H54 (cell line): ENCODE measurements at regions not wholly inside any gene's neighbourhood (a gene's known extent, or its start where the extent isn't known, plus 50 kb on each side); places are given as distances from the start of the nearest gene placed in this dataset.
"Not testable (repeated sequence)": the region's sequence is repeated elsewhere in the genome, so short reads cannot be mapped to it uniquely, and the experiment has no call there.

Experiments
- DNase-seq: peaks from one replicate; pipeline ENCODE4 v3.0.0; 2011; ENCODE audit warnings: low spot score, mixed read lengths; ENCODE audit not compliant: insufficient read length
- FAIRE-seq: peaks from 3 replicates; lab custom pipeline; 2011; peaks lifted over from hg19 to GRCh38; lab: Jason Lieb, UNC
- POLR2A ChIP-seq: IDR thresholded peaks from 2 replicates; pipeline ENCODE4 v1.6.1; 2011; ENCODE audit warnings: low read depth, mild to moderate bottlenecking, low read length

DNA sequence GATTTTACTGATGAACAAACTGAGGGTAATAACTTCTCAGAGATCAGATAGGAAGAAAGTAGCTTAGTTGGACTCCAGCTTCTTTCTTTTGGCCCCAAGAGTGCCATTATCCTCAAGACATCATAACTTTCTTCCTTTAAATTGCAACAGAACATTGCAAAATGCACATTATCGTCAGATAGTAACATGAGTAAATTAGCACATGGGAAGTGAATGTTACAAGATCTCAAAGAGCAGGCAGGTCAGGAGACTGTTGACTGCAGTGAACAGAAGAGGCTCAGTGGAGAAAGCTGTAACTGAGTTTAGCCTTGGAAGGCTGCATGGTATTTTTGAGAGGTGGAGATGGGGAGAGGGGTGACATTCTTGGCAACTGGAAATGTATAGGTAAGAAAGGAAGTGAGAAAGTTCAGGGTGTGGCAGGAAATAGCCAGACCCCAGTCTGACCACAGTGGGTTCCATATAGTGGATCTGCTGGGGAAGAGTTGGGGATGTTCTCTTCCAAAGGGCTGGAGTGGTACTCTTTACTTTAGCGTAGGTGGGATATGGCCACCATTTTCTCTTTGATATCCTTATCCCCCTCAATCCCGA lies 307.7 kb downstream of the RPLP1 start:
- no peak for FAIRE-seq
- TF ChIP-seq POLR2A: no peak
- no peak for DNase-seq

DNA sequence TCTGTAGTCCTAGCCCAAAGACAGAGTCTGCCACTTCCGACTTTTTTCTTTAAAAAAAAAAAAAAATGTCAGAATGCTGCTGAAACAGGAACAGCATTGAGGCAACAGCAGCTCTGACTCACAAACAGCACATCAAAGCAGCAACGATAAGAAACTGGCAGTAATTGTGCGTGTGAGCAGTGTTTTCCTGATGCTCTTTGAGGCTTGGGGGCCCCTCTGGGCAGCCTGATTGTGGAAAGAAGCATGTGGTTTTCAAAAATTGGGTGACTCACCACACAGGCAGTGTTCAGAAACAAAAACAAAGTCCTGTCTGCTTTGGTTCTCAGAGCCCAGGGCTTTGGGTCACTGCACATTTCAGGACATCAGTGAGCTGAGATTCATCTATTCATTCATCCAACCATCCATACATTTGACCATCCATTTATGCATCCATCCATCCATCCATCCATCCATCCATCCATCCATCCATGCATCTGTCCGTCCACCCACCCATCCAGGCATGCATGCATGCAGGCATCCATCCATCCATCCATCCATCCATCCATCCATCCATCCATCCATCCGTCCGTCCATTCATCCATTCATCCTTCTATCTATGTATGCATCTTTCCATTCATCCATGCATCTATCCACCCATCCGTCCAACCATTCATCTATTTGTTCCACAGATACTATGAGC lies 308.4 kb downstream of the RPLP1 start:
- no peak for TF ChIP-seq POLR2A
- peak; percentile 39 for DNase-seq
- no peak for FAIRE-seq

DNA sequence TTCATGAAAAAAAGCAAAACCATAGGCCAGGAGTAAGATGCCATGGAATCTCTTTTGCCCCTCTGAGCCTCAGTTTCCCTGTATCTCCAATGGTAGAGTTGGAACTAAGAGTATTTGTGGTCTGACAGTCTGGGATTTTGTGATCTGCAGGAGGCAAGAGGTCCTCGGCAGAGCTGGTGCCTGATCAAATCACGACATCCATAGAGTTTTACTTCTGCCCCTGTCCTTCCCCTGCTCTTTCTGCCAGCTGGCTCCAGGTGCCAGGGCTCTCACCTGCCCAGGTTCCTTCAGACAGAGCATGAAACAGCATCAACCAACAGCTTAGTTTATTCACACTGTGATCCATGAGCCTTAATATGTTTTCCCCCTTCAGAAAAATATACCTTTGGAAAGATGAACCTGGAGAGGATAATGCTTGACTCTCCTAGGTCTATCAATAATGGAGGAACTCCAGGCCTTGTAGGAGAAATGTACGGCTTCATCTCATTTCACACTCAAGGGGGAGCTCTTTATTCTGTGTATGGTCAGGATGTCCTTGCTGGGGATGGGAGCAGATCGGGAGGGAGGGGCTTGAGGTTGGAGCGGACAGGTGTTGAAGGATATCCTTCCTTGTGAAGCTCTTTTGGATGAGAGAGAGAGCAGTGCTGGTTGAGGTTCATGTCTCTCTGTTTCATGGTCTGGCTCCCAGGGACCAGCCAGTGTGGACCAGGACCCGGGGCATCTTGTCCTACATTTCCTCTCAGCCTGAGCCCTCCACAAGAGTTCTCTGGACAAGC lies 309.9 kb downstream of the RPLP1 start:
- FAIRE-seq (no peak), DNase-seq (no peak)
- TF ChIP-seq POLR2A: no peak

DNA sequence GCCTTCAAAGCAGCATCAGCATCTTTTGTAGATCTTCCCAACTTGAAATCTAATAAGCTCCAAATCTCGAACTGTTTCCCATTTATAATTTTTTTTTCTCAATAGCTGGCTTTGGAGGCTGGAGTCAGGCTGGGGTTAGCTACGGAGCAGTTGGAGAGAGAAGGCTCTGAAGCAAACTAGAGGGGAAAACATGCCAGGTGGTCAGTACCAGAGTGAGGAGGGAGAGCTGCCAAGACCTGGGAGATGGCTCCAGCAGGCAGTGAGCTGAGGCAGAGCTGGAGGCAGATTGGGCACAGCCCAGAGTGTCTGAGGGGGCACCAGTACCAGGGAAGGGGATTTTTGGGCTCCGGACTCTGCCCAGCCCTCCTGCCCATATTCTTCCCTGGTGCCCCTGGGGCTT lies 311.2 kb downstream of the RPLP1 start:
- FAIRE-seq: no peak
- no peak for DNase-seq
- no peak for TF ChIP-seq POLR2A

DNA sequence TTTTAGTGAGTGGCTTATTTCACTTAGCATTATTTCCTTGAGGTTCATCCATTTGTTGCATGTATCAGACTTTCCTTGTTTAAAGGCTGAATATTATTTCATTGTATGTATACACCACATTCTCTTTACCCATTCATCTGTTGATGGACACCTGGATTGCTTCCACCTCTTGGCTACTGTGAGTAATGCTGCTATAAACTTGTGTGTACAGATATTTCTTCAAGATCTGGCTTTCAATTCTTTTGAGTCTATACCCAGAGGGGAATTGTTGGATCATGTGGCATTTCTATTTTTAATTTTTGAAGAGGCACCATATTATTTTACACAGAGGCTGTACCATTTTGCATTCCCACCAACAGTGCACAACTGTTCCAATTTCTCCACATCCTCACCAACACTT lies 313.5 kb downstream of the RPLP1 start:
- no peak for TF ChIP-seq POLR2A
- FAIRE-seq: no peak
- DNase-seq: no peak

DNA sequence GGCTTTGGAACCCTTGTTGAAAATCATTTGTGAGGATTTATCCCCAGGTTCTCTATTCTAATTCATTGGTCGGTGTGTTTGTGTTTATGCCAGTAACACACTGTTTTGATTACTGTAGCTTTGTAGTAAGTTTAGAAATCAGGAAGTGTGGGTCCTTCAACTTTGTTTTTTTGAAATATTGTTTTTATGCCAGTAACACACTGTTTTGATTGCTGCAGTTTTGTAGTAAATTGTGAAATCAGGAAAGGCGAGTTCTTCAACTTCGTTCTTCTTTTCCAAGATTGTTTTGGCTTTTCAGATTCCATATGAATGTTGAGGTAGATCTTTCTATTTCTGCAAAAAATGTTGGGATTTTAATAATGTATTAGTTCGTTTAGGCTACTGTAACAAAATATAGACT lies 314.6 kb downstream of the RPLP1 start:
- no peak for TF ChIP-seq POLR2A
- DNase-seq: no peak
- FAIRE-seq: no peak

DNA sequence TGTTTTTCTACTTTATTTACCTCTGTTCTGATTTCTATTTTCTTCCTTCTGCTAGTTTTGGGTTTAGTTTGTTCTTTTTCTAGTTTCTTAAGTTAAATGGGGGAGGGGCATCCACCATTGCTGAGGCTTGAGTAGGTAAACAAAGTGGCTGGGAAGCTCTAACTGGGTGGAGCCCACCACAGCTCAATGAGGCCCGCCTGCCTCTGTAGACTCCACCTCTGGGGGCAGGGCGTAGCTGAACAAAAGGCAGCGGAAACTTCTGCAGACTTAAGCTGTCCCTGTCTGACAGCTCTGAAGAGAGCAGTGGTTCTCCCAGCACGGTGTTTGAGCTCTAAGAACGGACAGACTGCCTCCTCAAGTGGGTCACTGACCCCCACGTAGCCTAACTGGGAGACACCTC lies 316.7 kb downstream of the RPLP1 start:
- FAIRE-seq: not testable (repeated sequence)

DNA sequence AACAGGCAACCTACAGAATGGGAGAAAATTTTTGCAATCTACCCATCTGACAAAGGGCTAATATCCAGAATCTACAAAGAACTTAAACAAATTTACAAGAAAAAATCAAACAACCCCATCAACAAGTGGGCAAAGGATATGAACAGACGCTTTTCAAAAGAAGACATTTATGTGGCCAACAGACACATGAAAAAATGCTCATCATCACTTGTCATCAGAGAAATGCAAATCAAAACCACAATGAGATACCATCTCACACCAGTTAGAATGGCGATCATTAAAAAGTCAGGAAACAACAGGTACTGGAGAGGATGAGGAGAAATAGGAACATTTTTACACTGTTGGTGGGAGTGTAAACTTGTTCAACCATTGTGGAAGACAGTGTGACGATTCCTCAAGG lies 321.6 kb downstream of the RPLP1 start:
- not testable (repeated sequence) for DNase-seq, FAIRE-seq

More for the DNA sequence above, 316.7 kb downstream of the RPLP1 start:
- not testable (repeated sequence) for DNase-seq

DNA sequence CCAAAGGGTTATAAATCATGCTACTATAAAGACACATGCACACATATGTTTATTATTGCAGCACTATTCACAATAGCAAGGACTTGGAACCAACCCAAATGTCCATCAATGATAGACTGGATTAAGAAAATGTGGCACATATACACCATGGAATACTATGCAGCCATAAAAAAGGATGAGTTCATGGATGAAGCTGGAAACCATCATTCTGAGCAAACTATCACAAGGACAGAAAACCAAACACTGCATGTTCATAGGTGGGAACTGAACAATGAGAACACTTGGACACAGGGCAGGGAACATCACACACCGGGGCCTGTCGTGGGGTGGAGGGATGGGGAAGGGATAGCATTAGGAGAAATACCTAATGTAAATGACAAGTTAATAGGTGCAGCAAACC lies 322.1 kb downstream of the RPLP1 start:
- FAIRE-seq, DNase-seq: not testable (repeated sequence)

DNA sequence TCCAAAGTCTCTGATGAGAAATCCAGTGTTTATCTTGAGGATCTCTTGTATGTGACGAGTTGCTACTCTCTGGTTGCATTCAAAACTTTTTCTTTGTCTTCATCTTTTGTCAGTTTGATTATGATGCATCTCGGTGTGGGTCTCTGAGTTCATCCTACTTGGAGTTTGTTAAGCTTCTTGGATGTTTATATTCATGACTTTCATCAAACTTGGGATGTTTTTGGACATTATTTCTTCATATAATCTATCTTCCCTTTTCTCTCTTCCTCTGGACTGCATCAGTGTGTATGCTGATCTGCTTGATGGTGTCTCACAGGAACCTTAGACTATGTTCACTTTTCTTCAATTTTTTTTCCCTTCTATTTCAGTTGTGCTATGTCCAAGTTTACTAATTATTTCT lies 320.4 kb downstream of the TLE3 start:
- FAIRE-seq (no peak), DNase-seq (no peak)
- TF ChIP-seq POLR2A: no peak

DNA sequence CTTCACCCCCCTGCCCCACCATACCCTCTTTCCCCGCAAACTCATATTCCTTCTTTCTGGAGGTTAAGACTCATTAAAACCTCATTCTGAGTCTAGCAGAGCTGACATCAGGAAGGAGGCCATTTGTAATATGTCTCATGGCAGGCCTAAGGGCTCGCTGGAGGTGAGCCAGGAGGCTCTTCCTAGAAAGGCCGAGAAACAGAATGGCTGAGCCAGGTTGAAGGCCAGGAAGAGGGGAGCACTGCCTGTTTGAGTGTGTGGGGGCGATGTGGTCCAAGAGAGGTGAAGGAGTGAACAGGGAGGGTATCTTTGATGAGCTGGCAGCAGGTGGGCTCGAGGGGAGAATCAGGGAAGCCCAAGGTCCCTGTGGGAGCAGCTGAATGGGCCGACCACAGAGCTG lies 317.3 kb downstream of the TLE3 start:
- FAIRE-seq: no peak

DNA sequence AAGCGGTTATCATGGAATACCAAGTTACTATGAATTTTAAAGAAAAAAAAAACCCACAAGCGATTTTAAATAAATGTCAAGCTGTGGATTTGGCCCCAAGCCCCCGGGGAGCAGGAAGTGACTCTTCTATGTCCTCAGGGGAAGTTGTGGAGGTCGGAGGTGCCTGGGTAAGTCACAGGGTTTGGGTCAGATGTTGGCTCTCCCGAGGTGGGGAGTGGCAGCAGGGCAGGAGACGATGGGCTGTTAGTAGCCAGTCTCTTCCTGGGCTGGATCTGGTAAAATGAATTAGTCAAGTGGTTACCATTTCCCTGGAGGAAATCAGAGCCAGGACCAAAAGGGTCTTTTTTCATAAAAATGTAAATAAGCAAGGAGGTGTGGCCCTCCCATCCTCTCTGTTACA lies 316.7 kb downstream of the TLE3 start:
- FAIRE-seq: no peak
- TF ChIP-seq POLR2A: no peak
- no peak for DNase-seq

More for the DNA sequence above, 317.3 kb downstream of the TLE3 start:
- DNase-seq: no peak
- TF ChIP-seq POLR2A: no peak

DNA sequence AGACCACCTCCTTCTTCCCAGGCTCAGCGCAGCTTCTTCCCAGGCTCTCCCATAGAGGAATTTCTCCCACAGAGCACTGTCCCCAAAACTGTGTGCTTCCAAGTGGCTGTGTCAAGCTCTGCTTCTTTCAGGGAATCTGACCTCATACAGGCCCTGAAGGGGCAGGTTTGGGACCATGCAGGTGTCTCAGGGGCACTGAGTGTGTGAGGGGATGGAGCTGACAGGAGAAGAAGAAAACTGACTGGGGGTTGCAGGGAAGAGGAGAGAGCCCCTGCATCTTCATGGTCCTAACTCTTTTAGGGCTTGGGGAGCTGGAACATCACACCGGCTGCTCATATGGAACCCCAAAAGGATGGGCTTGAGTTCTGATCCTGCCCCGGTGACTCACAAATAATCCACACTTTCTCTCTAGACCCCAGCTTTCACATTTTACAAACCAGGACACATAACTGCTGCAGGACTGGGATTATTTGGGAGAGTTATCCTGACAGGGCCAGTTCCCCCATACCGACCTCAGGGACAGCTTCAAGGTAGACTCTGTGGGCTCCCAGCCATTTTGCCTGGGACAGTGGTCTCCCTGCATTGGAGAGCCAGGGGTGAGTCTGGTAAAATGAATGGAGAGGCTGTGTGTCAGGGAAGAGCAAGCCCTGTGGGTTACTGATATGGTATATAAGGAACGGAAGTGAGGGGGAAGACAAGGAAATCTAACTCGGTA lies 316.1 kb downstream of the TLE3 start:
- DNase-seq (no peak), FAIRE-seq (no peak)
- TF ChIP-seq POLR2A: no peak

DNA sequence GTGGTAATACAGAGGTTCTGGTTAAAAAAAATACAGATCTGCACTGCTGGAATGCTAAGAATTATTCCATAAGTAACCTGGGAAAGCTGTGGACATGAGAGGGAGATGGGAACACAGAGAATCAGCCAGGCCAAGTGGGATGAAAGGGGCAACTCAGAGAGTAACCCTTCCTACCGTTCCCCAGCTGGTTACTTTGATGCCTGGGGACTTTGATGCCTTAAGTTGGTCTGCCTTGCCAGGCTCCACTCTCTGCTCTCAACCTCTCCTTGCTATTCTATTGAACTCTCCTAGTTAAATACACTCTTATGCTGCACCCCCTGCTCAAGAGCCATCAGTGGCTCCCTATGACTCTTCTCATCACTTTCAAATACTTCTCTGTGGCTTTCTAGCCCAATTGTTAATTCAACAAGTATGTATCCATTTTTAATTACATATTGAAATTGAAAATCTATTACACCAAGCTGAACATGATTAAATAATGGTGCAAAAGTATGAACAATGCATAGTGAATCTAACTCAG lies 315.5 kb downstream of the TLE3 start:
- FAIRE-seq (no peak), DNase-seq (no peak)
- TF ChIP-seq POLR2A: no peak
